ENCODE measurements at regions not wholly inside any gene's neighbourhood (a gene's known extent, or its start where the extent isn't known, plus 50 kb on each side); places are given as distances from the start of the nearest gene placed in this dataset.

GRCh38 chr7:117931314-117931713 lies 58.1 kb upstream of the CTTNBP2 start:
- TF ChIP-seq FOXM1 (IDR thresholded peaks at IDR 0.05; ENCODE audit: borderline replicate concordance, low read depth) (no peak), REST (IDR thresholded peaks at IDR 0.05; ENCODE audit: low read depth) (no peak), CREB1 (IDR thresholded peaks at IDR 0.05; ENCODE audit: low read depth) (no peak), EGR1 (IDR thresholded peaks at IDR 0.05) (no peak), EP300 (IDR thresholded peaks at IDR 0.05; ENCODE audit: borderline replicate concordance) (no peak), NFIC (IDR thresholded peaks at IDR 0.05) (no peak), ZBTB7A (IDR thresholded peaks at IDR 0.05; ENCODE audit: low read depth) (no peak), TCF12 (IDR thresholded peaks at IDR 0.05; ENCODE audit: low read depth) (no peak), TAF1 (IDR thresholded peaks at IDR 0.05; ENCODE audit: low read depth) (no peak), RAD21 (IDR thresholded peaks at IDR 0.05; ENCODE audit: low read depth) (no peak)
- TF ChIP-seq, protein P1, sequence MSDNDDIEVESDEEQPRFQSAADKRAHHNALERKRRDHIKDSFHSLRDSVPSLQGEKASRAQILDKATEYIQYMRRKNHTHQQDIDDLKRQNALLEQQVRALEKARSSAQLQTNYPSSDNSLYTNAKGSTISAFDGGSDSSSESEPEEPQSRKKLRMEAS (IDR thresholded peaks at IDR 0.05): no peak
